Gastrocnemius medialis (tissue), 4 donors: ENCODE measurements at regions not wholly inside any gene's neighbourhood (a gene's known extent, or its start where the extent isn't known, plus 50 kb on each side); places are given as distances from the start of the nearest gene placed in this dataset.
"Not testable (repeated sequence)": the region's sequence is repeated elsewhere in the genome, so short reads cannot be mapped to it uniquely, and the experiment has no call there.

Experiments used
- ATAC-seq, 2 donors: fragments of 150-250 bp; one replicate each; pipeline ENCODE4 v1.9.1; 2016
- DNase-seq, 2 donors: peaks; one replicate each; pipeline ENCODE4 v3.0.0-alpha.2; 2019
- H3K27ac ChIP-seq, 4 donors: fragments of 200-600 bp; sonication (generic); 1 replicate in 1 of 4; 2 replicates in 3 of 4; pipeline ENCODE4 v1.5.1; 2016 to 2018; ENCODE audit warnings: mild to moderate bottlenecking in 2 of 4, moderate library complexity in 1 of 4
- H3K27me3 ChIP-seq, 3 donors: fragments of 200-600 bp; sonication (generic) in 2 of 3; 1 replicate in 1 of 3; 2 replicates in 2 of 3; pipeline versions ENCODE4 v1.5.1 to v1.6.0; 2016 to 2019; ENCODE audit warnings: mild to moderate bottlenecking in 1 of 3, moderate library complexity in 1 of 3
- H3K36me3 ChIP-seq, 2 donors: fragments of 200-600 bp; sonication (generic) in 1 of 2; one replicate each; pipeline ENCODE4 v1.5.1; 2017 to 2018
- H3K4me1 ChIP-seq, 2 donors: fragments of 200-600 bp; sonication (generic) in 1 of 2; one replicate each; pipeline ENCODE4 v1.5.1; 2016 to 2017; ENCODE audit warnings: mild to moderate bottlenecking in 2 of 2
- H3K4me3 ChIP-seq, 4 donors: fragments of 200-600 bp; sonication (generic) in 3 of 4; 1 replicate in 1 of 4; 2 replicates in 3 of 4; pipeline ENCODE4 v1.5.1; 2016 to 2019; ENCODE audit warnings: mild to moderate bottlenecking in 2 of 4
- H3K9me3 ChIP-seq, 3 donors: fragments of 200-600 bp; sonication (generic) in 2 of 3; 1 replicate in 1 of 3; 2 replicates in 2 of 3; pipeline ENCODE4 v1.5.1; 2016 to 2019
- in situ Hi-C, 4 donors: fragments of 200-750 bp; cut with MboI; loops; one replicate each; pipeline versions ENCODE4 v1.15.0 to v1.8.0; 2017; ENCODE audit warnings: low sequenced_read_pairs in 4 of 4
- intact Hi-C: fragments of 100-400 bp; cut with DNase I; formaldehyde crosslinking; loops from one replicate; pipeline ENCODE4 v1.15.1; 2023; ENCODE audit warnings: low total_unique reads

DNA sequence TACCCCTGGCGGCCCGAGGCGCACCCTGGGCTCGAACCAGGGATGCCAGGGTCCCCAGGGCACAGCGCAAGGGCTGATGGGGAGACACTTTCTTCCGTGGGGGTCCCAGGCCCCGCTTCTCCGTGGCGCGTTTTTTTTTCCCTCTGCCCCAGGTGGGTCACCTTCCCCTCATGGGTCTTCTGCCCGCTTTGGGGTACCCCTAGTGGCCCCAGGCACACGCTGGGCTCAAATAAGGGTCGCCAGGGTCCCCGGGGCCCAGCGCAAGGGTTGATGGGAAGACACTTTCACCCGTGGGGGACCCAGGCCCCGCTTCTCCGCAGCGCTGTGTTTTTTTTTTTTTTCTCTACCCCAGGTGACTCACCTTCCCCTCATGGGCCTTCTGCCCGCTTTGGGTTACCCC, 163.3 kb upstream of the ZNG1F start:
- ATAC-seq, H3K4me1 ChIP-seq, H3K4me3 ChIP-seq, H3K27me3 ChIP-seq, H3K27ac ChIP-seq, in situ Hi-C loops, H3K36me3 ChIP-seq, DNase-seq, intact Hi-C loops, H3K9me3 ChIP-seq: not testable (repeated sequence)

DNA sequence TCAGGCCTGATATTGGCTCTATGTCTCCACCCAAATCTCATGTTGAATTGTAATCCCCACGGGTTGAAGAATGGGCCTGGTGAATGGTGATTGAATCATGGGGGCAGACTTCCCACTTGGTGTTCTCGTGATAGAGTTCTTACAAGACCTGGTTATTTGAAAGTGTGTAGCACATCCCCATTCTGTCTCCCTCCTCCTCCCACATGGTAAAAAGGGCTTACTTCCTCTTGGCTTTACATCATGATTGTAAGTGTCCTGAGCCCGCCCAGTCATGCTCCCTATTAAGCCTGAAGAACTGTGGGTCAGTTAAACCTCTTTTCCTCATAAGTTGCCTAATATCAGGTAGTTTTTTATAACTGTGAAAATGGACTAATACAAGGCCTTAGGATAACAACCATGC, 158.8 kb upstream of the ZNG1F start:
- ATAC-seq, H3K9me3 ChIP-seq, DNase-seq, H3K27me3 ChIP-seq, H3K4me1 ChIP-seq, in situ Hi-C loops, intact Hi-C loops, H3K4me3 ChIP-seq, H3K36me3 ChIP-seq, H3K27ac ChIP-seq: not testable (repeated sequence)

DNA sequence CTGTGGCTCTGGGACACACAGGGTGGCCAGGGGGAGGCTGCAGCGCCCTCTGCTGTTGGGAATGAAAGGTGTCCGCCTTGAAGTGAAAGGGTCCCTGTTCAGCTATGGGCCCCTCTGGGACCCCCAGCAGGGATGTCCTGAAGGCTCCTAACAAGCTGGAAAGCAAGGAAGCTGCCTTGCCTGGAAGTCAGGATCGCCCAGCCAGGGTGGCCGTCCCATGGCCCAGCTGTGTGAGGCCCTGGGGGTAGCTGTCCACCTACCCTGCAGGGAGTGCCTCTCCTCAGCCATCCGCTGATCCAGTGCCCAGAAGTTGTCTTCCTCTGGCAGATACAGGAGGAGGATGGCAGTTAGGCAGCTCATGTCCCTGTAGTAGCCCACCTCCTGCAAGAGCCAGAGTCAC, 143.4 kb upstream of the ZNG1F start:
- H3K36me3 ChIP-seq, DNase-seq, H3K9me3 ChIP-seq, in situ Hi-C loops, H3K27ac ChIP-seq, ATAC-seq, H3K4me1 ChIP-seq, intact Hi-C loops, H3K4me3 ChIP-seq, H3K27me3 ChIP-seq: not testable (repeated sequence)

DNA sequence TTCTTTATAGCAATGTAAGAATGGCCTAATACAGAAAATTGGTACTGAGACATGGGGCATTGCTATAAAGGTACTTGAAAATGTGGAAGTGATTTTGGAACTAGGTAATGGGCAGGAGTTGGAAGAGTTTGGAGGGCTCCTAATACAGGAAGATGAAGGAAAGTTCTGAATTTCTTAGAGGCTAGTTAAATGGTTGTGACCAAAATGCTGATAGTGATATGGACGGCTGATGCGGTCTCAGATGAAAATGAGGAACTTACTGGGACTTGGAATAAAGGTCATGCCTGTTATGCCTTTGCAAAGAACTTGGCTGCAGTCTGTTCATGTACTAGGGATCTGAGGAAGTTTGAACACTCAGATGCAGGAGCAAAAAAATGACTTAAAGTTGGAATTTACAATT, 132.2 kb upstream of the ZNG1F start:
- H3K4me3 ChIP-seq, H3K27ac ChIP-seq, ATAC-seq, H3K4me1 ChIP-seq, H3K9me3 ChIP-seq, DNase-seq, H3K36me3 ChIP-seq, intact Hi-C loops, in situ Hi-C loops, H3K27me3 ChIP-seq: not testable (repeated sequence)

DNA sequence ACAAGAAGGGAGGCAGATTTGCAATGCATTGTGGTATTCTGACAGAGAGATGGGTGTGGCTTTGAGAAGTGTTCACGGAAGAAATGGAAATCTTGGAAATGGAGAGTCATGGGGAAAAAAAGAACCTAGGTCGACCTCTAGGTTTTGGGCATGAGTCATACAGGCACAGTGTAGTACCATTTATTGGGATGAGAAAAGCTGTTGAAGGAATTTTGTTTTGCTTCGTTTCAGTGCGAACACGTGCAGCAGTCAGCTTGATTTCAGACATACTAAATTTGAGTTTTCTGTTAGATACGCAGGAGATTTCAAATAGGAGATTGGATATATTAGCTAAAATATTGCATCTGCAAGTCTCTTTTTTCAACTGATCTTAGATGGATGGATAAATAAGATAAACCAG, 119.8 kb upstream of the ZNG1F start:
- intact Hi-C loops, ATAC-seq: not testable (repeated sequence)

DNA sequence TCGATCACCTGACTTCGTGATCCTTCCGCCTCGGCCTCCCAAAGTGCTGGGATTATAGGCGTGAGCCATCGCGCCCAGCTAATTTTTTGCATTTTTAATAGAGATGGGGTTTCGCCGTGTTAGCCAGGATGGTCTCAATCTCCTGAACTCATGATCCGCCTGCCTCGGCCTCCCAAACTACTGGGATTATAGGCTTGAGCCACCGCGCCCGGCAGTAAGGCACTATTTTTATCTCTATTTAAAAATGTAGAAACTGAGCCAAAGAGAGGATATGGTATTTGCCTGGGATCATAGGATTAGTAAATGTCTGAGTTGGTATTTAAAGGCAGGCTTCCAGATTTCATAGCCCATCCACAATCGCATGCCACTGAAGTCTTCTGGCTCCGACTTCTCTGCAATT, 96.6 kb upstream of the ZNG1F start:
- ATAC-seq = not testable (repeated sequence)

More for the DNA sequence above, 119.8 kb upstream of the ZNG1F start:
- H3K36me3 ChIP-seq, DNase-seq, H3K27ac ChIP-seq, H3K4me3 ChIP-seq, in situ Hi-C loops, H3K9me3 ChIP-seq, H3K4me1 ChIP-seq, H3K27me3 ChIP-seq: not testable (repeated sequence)

DNA sequence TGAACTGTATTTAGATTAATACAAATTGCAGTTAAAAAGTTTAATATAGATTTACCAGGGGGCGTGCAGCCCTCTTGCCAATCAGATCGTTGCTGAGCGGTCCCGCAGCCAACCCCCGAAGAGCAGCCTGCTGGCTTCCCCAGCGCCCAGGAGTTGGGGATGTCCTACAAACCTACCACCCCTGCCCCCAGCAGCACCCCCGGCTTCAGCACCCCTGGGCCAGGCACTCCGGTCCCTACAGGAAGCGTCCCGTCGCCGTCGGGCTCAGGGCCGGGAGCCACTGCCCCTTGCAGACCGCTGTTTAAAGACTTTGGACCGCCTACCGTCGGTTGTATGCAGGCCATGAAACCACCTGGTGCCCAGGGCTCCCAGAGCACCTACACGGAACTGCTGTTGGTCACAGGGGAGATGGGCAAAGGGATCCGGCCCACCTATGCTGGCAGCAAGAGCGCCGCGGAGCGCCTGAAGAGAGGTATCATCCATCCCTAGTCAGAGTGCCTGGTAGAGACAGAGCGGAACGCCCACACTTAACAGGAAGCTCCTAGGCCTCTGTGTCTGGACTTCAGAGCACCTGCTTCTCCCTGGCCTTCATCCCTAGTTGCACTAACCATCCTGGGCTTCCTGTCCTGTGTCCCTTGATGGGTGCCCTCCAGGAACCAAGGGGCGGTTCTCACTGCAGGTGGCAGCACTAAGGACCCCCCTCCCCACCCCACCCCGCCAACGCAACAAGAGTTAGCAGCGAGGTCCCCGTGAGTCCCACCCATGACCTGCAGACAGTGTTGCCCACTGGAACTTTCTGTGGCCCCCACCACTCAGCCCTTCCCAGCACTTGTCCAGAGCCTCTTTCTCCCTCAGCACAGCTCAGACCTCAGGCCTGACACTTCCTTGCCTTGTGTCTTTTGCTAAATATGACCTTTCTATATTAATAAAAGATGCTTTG, 91.5 kb upstream of the ZNG1F start:
- H3K27me3 ChIP-seq, intact Hi-C loops, H3K4me3 ChIP-seq, H3K27ac ChIP-seq, ATAC-seq, H3K4me1 ChIP-seq, H3K36me3 ChIP-seq, H3K9me3 ChIP-seq, DNase-seq, in situ Hi-C loops: not testable (repeated sequence)

More for the DNA sequence above, 96.6 kb upstream of the ZNG1F start:
- intact Hi-C loops, DNase-seq, H3K27ac ChIP-seq, in situ Hi-C loops, H3K36me3 ChIP-seq, H3K27me3 ChIP-seq, H3K4me1 ChIP-seq, H3K9me3 ChIP-seq, H3K4me3 ChIP-seq: not testable (repeated sequence)

DNA sequence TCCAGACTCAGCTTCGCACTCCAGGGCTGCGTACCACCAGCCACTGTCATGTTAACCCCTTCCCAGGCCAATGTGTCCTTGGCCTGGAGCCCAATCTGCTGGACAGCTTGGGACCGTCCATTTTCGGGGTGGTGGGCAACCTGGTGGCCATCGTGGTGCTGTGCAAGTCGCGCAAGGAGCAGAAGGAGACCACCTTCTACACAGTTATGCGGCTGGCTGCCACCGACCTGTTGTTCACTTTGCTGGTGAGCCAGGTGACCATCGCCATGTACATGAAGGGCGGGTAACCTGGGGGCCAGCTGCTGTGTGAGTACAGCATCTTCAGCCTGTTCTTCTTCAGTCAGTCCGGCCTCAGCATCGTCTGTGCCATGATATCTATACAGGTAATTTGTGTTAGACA, 90.3 kb upstream of the ZNG1F start:
- H3K27ac ChIP-seq, DNase-seq, H3K36me3 ChIP-seq, H3K27me3 ChIP-seq, intact Hi-C loops, H3K9me3 ChIP-seq, ATAC-seq, in situ Hi-C loops, H3K4me3 ChIP-seq, H3K4me1 ChIP-seq: not testable (repeated sequence)

DNA sequence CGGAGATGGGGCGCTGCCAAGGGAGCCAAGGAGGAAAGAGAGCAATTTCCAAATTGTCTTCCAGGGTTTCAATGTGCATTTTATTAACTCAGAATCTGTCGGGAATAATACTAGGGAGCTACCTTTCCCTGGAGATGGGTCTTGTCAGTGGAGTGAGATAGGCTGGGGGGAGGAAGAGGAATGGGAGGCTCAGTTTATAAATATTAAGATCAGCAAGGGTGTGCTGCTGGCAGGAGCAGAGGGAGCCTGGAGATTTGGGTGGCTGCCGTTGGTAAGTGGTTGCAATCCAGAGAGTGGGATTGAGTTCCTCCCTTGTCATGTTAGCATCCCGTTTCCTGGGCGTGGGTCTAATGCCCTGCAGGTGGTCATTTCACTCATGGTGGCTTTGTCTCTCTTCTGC, 89.9 kb upstream of the ZNG1F start:
- ATAC-seq, H3K9me3 ChIP-seq, DNase-seq, intact Hi-C loops, H3K27me3 ChIP-seq, H3K27ac ChIP-seq, in situ Hi-C loops, H3K36me3 ChIP-seq, H3K4me1 ChIP-seq, H3K4me3 ChIP-seq: not testable (repeated sequence)

DNA sequence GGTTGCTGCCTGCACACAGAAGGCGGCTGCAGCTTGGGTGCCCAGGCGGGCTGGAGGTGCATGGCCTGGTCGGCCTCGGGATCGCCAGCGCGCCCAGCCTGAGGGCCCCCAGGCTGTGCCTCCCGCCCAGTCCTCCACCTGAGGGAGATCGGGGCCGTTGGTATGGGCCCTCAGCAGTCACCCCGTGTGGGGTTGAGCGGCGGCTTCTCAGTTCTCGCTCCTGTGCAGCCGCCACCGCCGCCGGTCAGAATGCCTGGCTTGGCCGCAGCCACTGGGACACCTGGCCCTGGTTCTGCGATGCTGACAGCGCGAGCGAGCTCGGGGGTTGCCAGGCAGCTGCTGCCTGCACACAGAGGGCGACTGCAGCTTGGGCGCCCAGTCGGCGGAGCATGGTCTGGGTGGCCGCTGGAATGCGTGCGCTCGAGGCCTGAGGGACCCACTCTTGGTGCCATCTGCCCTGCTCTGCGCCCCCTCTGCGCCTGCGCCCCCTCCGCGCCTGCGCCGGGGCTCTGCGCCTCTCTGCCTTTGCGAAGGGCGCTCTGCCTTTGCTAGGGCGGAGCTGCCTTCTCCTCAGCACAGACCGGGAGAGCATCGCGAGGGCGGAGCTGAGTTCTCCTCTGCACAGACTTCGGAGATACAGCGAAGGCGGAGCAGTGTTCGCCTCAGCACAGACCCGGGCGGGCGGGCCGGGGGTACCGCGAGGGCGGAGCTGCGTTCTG, 84.6 kb upstream of the ZNG1F start:
- Histone ChIP-seq H3K27me3 (peaks cover 12 to 19% (median 15%) of the 10 kb centered on the region in 3 donors), H3K4me3 (peak overlapping the region; percentile 42 to 47 (median 44))
- intact Hi-C loops, H3K36me3 ChIP-seq, H3K9me3 ChIP-seq, in situ Hi-C loops, H3K27ac ChIP-seq, H3K4me1 ChIP-seq: not testable (repeated sequence)
- DNase-seq = peak in 1 of 2 donors; percentile 24
- ATAC-seq = peak; percentile 64 to 74

DNA sequence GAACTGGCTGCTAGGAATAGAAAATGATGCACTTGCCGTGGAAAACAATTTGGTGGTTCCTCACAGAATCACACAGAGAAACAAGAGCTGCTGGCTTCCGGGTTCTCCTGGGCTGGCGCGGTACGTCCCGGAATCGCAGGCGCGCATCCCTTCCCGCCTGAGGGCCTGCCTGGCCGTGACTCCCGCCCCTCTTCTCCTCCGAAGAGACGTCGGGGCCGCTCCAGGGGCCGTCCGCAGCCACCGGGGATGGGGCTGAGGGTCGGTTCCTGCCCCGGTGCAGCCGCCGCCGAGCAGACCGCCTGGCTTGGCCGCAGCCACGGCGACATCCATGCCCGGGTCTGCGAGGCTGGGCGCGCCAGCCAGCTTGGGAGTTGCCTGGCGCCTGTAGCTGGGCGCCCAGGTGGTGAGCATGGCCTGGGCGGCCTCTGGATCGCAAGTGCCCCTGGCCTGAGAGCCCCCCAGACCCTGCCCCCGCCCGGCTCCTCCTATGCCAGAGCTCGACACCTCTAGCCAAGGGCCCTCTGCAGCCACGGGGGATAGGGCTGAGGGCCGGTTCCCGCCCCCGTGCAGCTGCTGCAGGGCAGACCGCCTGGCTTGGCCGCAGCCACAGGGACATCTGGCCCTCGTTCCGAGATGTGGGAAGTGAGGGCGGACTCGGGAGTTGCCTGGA, 83.9 kb upstream of the ZNG1F start:
- H3K9me3 ChIP-seq, intact Hi-C loops, H3K36me3 ChIP-seq, H3K4me1 ChIP-seq, DNase-seq, ATAC-seq, H3K27ac ChIP-seq, in situ Hi-C loops: not testable (repeated sequence)
- peaks cover 12 to 19% (median 15%) of the 10 kb centered on the region in 3 donors for H3K27me3 ChIP-seq
- peak overlapping the region in 2 of 4 donors; percentile 17 to 32 for H3K4me3 ChIP-seq
